Left lung (tissue), 4 donors: ENCODE measurements at regions not wholly inside any gene's neighbourhood (a gene's known extent, or its start where the extent isn't known, plus 50 kb on each side); places are given as distances from the start of the nearest gene placed in this dataset.

ENCODE experiments used
- ATAC-seq: fragments of 200-7000 bp; cut with Tn5 transposase; one replicate; pipeline ENCODE4 v1.9.1; 2020; ENCODE audit warnings: moderate library complexity
- DNase-seq, 4 donors: peaks; one replicate each; pipeline ENCODE4 v3.0.0-alpha.2; 2013 to 2020
- H3K27ac ChIP-seq, 2 donors: fragments of 200-600 bp; sonication (generic) in 1 of 2; one replicate each; pipeline versions ENCODE4 v1.5.0 to v1.8.0; 2020 to 2021
- H3K27me3 ChIP-seq, 2 donors: fragments of 200-600 bp; sonication (generic) in 1 of 2; one replicate each; pipeline versions ENCODE4 v1.5.0 to v1.8.0; 2020 to 2021
- H3K36me3 ChIP-seq, 2 donors: fragments of 200-600 bp; sonication (generic) in 1 of 2; one replicate each; pipeline versions ENCODE4 v1.5.0 to v1.8.0; 2020 to 2021
- H3K4me1 ChIP-seq, 2 donors: fragments of 200-600 bp; one replicate each; pipeline ENCODE4 v1.8.0; 2021
- H3K4me3 ChIP-seq, 2 donors: fragments of 200-600 bp; sonication (generic) in 1 of 2; one replicate each; pipeline versions ENCODE4 v1.5.0 to v1.8.0; 2020 to 2021; ENCODE audit warnings: mild to moderate bottlenecking in 1 of 2
- H3K9me3 ChIP-seq, 2 donors: fragments of 200-600 bp; sonication (generic) in 1 of 2; one replicate each; pipeline versions ENCODE4 v1.5.0 to v1.8.0; 2020 to 2021
- intact Hi-C, 2 donors: fragments of 100-400 bp; cut with DNase I; formaldehyde crosslinking; loops; one replicate each; pipeline versions ENCODE4 v1.11.2 to v1.14.2; 2022
- TF ChIP-seq, protein P1 (sequence below), 2 donors: fragments of 200-600 bp; sonication (generic) in 1 of 2; IDR thresholded peaks; one replicate each; pipeline versions ENCODE4 v1.5.0 to v1.8.0; 2021; ENCODE audit warnings: antibody characterized with exemption in 2 of 2
- donor health status: DM: no; HTN: yes; CAD: no.
- donor health status: DM: no; HTN: no; CAD: no.

DNA sequence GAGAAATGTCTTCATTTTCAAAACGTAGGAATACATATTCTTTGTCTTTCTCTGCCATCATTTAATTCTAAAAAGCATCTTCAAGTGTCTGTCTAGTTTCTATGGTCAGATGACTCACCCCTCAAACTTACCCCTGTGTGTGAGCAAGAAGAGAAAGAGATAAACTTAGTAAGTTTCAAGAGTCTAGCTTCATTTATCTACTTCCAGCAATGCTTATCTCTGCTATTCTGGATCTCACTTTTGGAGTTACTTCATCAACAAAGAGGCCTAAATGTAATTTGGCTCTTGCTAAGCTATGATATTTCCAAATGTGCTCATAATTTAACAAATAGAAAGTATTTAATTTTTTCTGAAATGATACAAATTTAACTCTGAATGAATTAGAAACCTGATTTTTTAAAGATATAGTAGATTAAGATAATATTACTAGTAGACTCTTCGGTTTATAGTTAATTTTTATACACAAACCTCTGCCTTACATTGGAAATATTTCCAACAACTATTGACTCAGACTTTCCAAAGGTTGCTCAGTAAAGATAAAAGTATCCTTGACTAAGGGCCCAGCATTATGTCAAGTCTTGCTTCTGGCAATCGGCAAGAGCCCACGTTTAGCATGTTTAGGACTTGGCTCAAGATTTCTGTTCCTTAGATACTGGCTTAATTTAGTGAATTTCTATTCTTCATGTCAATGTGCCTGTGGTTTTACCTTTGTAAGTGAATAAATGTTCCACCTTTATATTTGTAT is 1511.0 kb upstream of the SLC10A2 start:
- Histone ChIP-seq H3K4me3 (no peak overlapping the region), H3K36me3 (no peaks in the 10 kb centered on the region), H3K4me1 (no peaks in the 10 kb centered on the region), H3K9me3 (no peaks in the 10 kb centered on the region), H3K27me3 (no peaks in the 10 kb centered on the region), H3K27ac (no peak overlapping the region)
- intact Hi-C loops: no loop called here
- ATAC-seq: no peak
- DNase-seq: peak in 2 of 4 donors; percentile 12 to 27
- TF ChIP-seq, protein P1, sequence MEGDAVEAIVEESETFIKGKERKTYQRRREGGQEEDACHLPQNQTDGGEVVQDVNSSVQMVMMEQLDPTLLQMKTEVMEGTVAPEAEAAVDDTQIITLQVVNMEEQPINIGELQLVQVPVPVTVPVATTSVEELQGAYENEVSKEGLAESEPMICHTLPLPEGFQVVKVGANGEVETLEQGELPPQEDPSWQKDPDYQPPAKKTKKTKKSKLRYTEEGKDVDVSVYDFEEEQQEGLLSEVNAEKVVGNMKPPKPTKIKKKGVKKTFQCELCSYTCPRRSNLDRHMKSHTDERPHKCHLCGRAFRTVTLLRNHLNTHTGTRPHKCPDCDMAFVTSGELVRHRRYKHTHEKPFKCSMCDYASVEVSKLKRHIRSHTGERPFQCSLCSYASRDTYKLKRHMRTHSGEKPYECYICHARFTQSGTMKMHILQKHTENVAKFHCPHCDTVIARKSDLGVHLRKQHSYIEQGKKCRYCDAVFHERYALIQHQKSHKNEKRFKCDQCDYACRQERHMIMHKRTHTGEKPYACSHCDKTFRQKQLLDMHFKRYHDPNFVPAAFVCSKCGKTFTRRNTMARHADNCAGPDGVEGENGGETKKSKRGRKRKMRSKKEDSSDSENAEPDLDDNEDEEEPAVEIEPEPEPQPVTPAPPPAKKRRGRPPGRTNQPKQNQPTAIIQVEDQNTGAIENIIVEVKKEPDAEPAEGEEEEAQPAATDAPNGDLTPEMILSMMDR (IDR thresholded peaks at IDR 0.05): no peak

DNA sequence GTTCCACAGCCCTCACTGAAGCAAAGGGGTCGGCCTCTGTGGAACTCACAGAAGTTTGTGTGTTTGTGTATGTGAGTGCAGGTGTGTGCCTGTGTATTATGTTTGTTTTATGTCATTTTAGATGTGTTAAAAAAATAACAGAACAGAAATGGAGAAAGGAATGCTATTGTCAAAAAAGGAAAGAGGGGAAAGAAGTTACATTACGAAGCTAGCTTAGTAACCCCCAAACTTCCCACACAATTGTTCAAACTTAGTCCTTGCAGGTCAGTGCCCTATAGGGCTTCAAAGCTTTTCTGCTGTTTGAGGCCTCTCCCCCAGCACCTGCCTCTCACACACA is 1505.6 kb upstream of the SLC10A2 start:
- TF ChIP-seq, protein P1 (IDR thresholded peaks at IDR 0.05): no peak
- Histone ChIP-seq H3K27ac (no peak overlapping the region), H3K4me3 (no peak overlapping the region), H3K9me3 (no peaks in the 10 kb centered on the region), H3K36me3 (no peaks in the 10 kb centered on the region), H3K27me3 (no peaks in the 10 kb centered on the region), H3K4me1 (no peaks in the 10 kb centered on the region)
- DNase-seq: no peak
- no peak for ATAC-seq
- intact Hi-C loops: no loop called here

DNA sequence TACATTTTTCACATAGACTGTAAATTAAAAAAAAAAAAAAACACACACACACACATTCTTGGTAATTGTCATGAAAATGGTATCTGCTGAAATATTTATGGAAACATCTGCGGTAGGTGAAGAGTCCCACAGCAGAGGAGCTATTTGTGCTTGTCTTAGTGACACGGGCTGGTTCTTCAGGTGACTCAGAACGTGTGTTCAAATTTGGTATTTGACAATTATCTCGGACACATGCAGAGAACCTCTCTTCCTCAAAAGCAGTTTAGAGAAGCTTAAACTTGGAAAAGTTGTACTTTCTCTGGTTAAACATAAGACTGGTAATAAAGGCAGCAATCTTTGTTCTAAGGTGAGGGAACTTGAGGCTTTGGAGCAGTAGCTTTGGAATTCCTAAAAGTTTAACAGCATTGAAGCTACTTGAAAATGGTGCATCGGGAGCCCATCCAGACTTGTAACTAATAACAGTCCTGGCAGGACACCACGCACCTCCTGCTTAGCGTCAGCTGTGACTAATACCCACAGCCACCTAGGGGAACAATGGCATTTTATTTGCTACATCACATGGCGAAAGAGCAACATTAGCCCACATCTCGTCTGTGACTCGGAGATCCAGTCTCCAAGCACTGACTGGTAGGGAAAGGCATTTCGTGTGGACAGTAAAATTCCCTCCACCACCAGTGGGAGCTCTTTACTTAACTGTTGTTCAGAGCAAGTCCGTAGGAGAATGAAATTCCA is 1505.1 kb upstream of the SLC10A2 start:
- Histone ChIP-seq H3K9me3 (no peaks in the 10 kb centered on the region), H3K27ac (no peak overlapping the region), H3K4me3 (no peak overlapping the region), H3K36me3 (no peaks in the 10 kb centered on the region), H3K4me1 (no peaks in the 10 kb centered on the region), H3K27me3 (no peaks in the 10 kb centered on the region)
- TF ChIP-seq, protein P1 (IDR thresholded peaks at IDR 0.05): peak; percentile 41 to 50
- ATAC-seq (peak; percentile 97), DNase-seq (peak in 2 of 4 donors; percentile 70 to 80)
- intact Hi-C loops: no loop called here

DNA sequence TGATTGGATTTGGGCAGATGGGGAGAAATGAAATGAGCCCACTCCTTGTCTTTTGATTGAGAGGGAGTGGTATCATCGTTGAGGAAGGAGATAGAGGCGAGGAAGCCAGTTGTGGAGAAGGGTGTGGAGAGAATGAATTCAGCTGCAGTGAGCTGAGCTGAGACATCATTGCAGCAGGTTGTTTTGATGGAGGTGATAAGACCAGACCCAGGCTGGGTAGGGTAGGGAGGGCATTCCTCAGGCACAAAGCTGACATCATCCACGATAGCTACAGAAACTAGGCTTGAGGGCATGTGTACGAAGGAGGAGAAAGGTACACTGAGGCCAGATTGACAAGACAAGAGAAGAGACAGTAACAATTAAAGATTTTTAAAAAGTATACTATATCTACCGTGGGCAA is 1500.9 kb upstream of the SLC10A2 start:
- ATAC-seq (no peak), DNase-seq (no peak)
- Histone ChIP-seq H3K36me3 (no peaks in the 10 kb centered on the region), H3K27me3 (no peaks in the 10 kb centered on the region), H3K4me3 (no peak overlapping the region), H3K9me3 (no peaks in the 10 kb centered on the region), H3K27ac (no peak overlapping the region), H3K4me1 (no peaks in the 10 kb centered on the region)
- TF ChIP-seq, protein P1 (IDR thresholded peaks at IDR 0.05): no peak
- intact Hi-C loops: no loop called here

DNA sequence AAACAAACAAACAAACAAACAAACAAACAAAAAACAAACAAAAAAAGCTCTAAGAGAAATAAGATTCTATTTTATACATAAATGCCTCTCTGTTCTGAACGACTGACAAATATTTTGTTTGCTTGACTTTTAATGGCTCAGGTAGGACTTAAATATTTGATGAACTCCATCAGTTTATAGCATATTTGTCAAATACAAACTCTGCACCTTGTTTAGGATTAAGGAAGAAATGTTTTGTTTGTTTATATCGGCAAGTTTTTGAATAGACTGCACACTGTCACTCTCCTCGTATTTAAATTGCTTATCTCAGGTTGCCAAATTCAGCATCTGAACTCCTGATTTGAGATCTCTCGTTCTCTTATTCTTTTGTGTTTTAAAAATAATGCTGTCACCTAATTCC is 1499.7 kb upstream of the SLC10A2 start:
- DNase-seq: no peak
- Histone ChIP-seq H3K27ac (no peak overlapping the region), H3K27me3 (no peaks in the 10 kb centered on the region), H3K36me3 (no peaks in the 10 kb centered on the region), H3K4me1 (no peaks in the 10 kb centered on the region), H3K9me3 (no peaks in the 10 kb centered on the region), H3K4me3 (no peak overlapping the region)
- ATAC-seq: no peak
- TF ChIP-seq, protein P1 (IDR thresholded peaks at IDR 0.05): no peak
- intact Hi-C loops: no loop called here
